SK-N-MC (cell line): ENCODE measurements at regions not wholly inside any gene's neighbourhood (a gene's known extent, or its start where the extent isn't known, plus 50 kb on each side); places are given as distances from the start of the nearest gene placed in this dataset.

Source experiments
- EZH2 ChIP-seq: fragments of 200-600 bp; sonication (generic); IDR thresholded peaks from one replicate; pipeline ENCODE4 v1.6.1; 2017; ENCODE audit warnings: antibody characterized with exemption
- POLR2AphosphoS5 ChIP-seq: IDR thresholded peaks from 2 replicates; pipeline ENCODE4 v1.6.1; 2012; ENCODE audit warnings: mild to moderate bottlenecking, low read depth, low read length, borderline replicate concordance

DNA sequence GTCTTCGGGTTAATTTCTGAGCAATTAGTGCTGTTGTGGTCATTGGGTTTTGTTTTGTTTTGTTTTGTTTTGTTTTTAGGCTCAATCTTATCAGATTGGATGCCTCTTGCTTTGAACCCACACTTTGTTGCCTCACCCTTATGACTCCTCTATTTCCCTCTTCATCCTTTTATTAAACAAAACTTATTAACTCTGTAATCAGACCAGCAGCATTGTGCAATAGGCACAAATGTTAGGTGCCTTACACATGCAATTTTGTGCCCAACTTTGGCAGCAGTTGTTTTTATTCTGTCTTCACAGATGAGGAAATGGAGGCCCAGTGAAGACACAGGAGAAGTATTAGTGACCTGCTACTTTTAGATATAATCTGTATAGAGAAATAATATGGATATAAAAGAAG is 377.7 kb downstream of the KCNRG start:
- no peak for TF ChIP-seq POLR2AphosphoS5
- TF ChIP-seq EZH2: no peak
